Nephron progenitor cell (in vitro differentiated cells): ENCODE measurements at regions not wholly inside any gene's neighbourhood (a gene's known extent, or its start where the extent isn't known, plus 50 kb on each side); places are given as distances from the start of the nearest gene placed in this dataset.

ENCODE experiments used
- DNase-seq: peaks from one replicate; pipeline ENCODE4 v3.0.0; 2021
- H3K27ac Mint-ChIP-seq: 2 replicates; pipeline ENCODE4 v1.8.0; 2021; ENCODE audit warnings: mild to moderate bottlenecking, moderate library complexity, mixed read lengths
- H3K27me3 Mint-ChIP-seq: 2 replicates; pipeline ENCODE4 v1.8.0; 2021; ENCODE audit warnings: mild to moderate bottlenecking, low read depth, mixed read lengths; ENCODE audit not compliant: poor library complexity
- H3K36me3 Mint-ChIP-seq: 2 replicates; pipeline ENCODE4 v1.8.0; 2021; ENCODE audit warnings: low read depth, mixed read lengths
- H3K4me1 Mint-ChIP-seq: 2 replicates; pipeline ENCODE4 v1.8.0; 2021; ENCODE audit warnings: mixed read lengths
- H3K4me3 Mint-ChIP-seq: 2 replicates; pipeline ENCODE4 v1.8.0; 2021; ENCODE audit warnings: mild to moderate bottlenecking, moderate library complexity, mixed read lengths
- H3K9me3 Mint-ChIP-seq: 2 replicates; pipeline ENCODE4 v1.8.0; 2021; ENCODE audit warnings: mild to moderate bottlenecking, moderate library complexity, mixed read lengths
- CTCF ChIP-seq: fragments of 200-600 bp; sonication (generic); IDR thresholded peaks from 2 replicates; pipeline ENCODE4 v1.5.0; 2021; ENCODE audit warnings: antibody characterized with exemption

GRCh38 chr2:58631986-58632385, 390.9 kb upstream of the FANCL start:
- no peak for TF ChIP-seq CTCF
- Mint-ChIP-seq H3K36me3 (no peaks in the 10 kb centered on the region), H3K4me3 (no peak overlapping the region), H3K27ac (no peak overlapping the region), H3K4me1 (peaks cover 19% of the 10 kb centered on the region), H3K27me3 (peaks cover 3% of the 10 kb centered on the region), H3K9me3 (no peaks in the 10 kb centered on the region)
- DNase-seq, result no peak

GRCh38 chr2:58629545-58630119, 388.5 kb upstream of the FANCL start:
- peaks cover 3% of the 10 kb centered on the region for H3K27me3 Mint-ChIP-seq
- H3K4me1 Mint-ChIP-seq, result peaks cover 8% of the 10 kb centered on the region
- H3K4me3 Mint-ChIP-seq, result no peak overlapping the region
- no peaks in the 10 kb centered on the region for H3K9me3 Mint-ChIP-seq
- no peaks in the 10 kb centered on the region for H3K36me3 Mint-ChIP-seq
- DNase-seq, result no peak
- no peak overlapping the region for H3K27ac Mint-ChIP-seq
- no peak for TF ChIP-seq CTCF

- no peaks in the 10 kb centered on the region for H3K36me3 Mint-ChIP-seq
- no peaks in the 10 kb centered on the region for H3K27me3 Mint-ChIP-seq
These were observed 379.8 kb upstream of the FANCL start for GRCh38 chr2:58620896-58621295.

DNA sequence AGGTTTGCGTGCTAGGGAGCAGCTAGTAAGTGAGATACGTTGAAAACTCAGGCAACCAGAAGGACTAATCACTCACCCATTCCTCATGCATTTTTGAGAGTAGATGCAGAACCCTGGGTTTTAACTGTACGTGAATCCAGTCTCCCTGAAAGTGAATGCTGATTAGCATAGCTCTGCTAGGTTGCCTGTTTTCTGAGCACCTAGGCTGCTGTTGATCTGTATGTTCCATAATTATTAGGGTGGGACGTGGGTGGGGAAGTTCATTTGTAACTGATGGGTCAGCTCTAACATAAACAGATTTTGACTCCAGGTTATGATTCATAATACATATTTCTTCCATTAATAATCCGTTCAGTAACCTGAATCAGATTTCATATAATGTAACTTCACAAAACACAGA, 379.0 kb upstream of the FANCL start:
- no peaks in the 10 kb centered on the region for H3K9me3 Mint-ChIP-seq
- H3K36me3 Mint-ChIP-seq, result no peaks in the 10 kb centered on the region
- no peak overlapping the region for H3K4me3 Mint-ChIP-seq
- no peak overlapping the region for H3K27ac Mint-ChIP-seq
- no peaks in the 10 kb centered on the region for H3K4me1 Mint-ChIP-seq
- no peaks in the 10 kb centered on the region for H3K27me3 Mint-ChIP-seq
- TF ChIP-seq CTCF, result no peak
- DNase-seq, result no peak

More at GRCh38 chr2:58620896-58621295, 379.8 kb upstream of the FANCL start:
- Mint-ChIP-seq H3K4me3 (no peak overlapping the region), H3K27ac (no peak overlapping the region), H3K4me1 (no peaks in the 10 kb centered on the region), H3K9me3 (no peaks in the 10 kb centered on the region)
- no peak for TF ChIP-seq CTCF
- no peak for DNase-seq

GRCh38 chr2:58616961-58617360, 375.8 kb upstream of the FANCL start:
- Mint-ChIP-seq H3K27me3 (no peaks in the 10 kb centered on the region), H3K36me3 (no peaks in the 10 kb centered on the region), H3K27ac (no peak overlapping the region), H3K4me1 (no peaks in the 10 kb centered on the region), H3K9me3 (no peaks in the 10 kb centered on the region), H3K4me3 (no peak overlapping the region)
- DNase-seq, result no peak
- no peak for TF ChIP-seq CTCF

DNA sequence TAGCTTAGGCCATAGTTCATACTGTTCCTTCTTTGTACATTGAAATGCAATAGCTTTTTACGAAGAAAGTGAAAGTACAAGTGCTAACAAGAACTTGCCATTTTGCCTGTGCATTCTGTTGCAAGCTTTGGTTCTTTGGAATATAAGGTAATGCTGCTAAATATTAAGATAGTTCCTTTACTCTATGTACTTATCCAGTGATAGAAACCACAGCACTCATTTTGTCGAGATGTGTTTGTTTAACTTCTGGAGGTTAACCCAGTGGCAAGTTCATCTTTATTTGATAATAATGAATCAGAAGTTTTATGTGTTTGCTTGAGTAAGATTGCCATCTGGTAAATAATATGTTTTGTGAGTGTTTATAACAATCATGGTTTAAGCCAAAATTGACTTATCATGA, 373.1 kb upstream of the FANCL start:
- H3K9me3 Mint-ChIP-seq, result no peaks in the 10 kb centered on the region
- H3K27ac Mint-ChIP-seq, result no peak overlapping the region
- H3K4me1 Mint-ChIP-seq, result no peaks in the 10 kb centered on the region
- no peaks in the 10 kb centered on the region for H3K27me3 Mint-ChIP-seq
- TF ChIP-seq CTCF, result no peak
- DNase-seq, result no peak
- no peak overlapping the region for H3K4me3 Mint-ChIP-seq
- no peaks in the 10 kb centered on the region for H3K36me3 Mint-ChIP-seq
